Muscle of arm (tissue), 1 donor: ENCODE measurements at regions not wholly inside any gene's neighbourhood (a gene's known extent, or its start where the extent isn't known, plus 50 kb on each side); places are given as distances from the start of the nearest gene placed in this dataset.

ENCODE experiments used
- DNase-seq: peaks from one replicate; pipeline ENCODE4 v3.0.0-alpha.2; 2013

- DNase-seq, result no peak
Observed at GRCh38 chr9:110142868-110143481, 65.0 kb downstream of the C9orf152 start.

- no peak for DNase-seq
Observed at GRCh38 chr9:110143485-110143884, 64.5 kb downstream of the C9orf152 start.

GRCh38 chr9:110143950-110144545 lies 63.9 kb downstream of the C9orf152 start:
- no peak for DNase-seq

GRCh38 chr9:110146373-110146772 lies 61.6 kb downstream of the C9orf152 start:
- DNase-seq, result no peak

GRCh38 chr9:110148384-110148783 lies 59.6 kb downstream of the C9orf152 start:
- DNase-seq, result no peak

- no peak for DNase-seq
Observed at GRCh38 chr9:110148891-110149290, 59.1 kb downstream of the C9orf152 start.
